ENCODE measurements at regions not wholly inside any gene's neighbourhood (a gene's known extent, or its start where the extent isn't known, plus 50 kb on each side); places are given as distances from the start of the nearest gene placed in this dataset.
A peak's percentile ranks its signal among the peaks of the same experiment; 100 is the strongest.

- no peak for DNase-seq
These were observed 49.9 kb downstream of the SYNE3 start for GRCh38 chr14:95466506-95466905.

- no peak for DNase-seq
These were observed 50.5 kb downstream of the SYNE3 start for GRCh38 chr14:95465936-95466335.

- DNase-seq: no peak
These were observed 51.1 kb downstream of the SYNE3 start for GRCh38 chr14:95465358-95465757.

- no peak for DNase-seq
These were observed 51.9 kb downstream of the SYNE3 start for GRCh38 chr14:95464514-95464913.

GRCh38 chr14:95464103-95464502 lies 52.3 kb downstream of the SYNE3 start:
- DNase-seq: no peak

GRCh38 chr14:95463171-95463901 lies 53.1 kb downstream of the SYNE3 start:
- peak; percentile 52 to 79 for DNase-seq

- DNase-seq: no peak
These were observed 54.0 kb downstream of the SYNE3 start for GRCh38 chr14:95462491-95462890.

- peak; percentile 69 to 85 for DNase-seq
These were observed 55.6 kb downstream of the SYNE3 start for GRCh38 chr14:95460647-95461478.

- no peak for DNase-seq
These were observed 57.5 kb downstream of the SYNE3 start for GRCh38 chr14:95458906-95459305.

GRCh38 chr14:95458459-95458858 lies 58.0 kb downstream of the SYNE3 start:
- DNase-seq: no peak

- DNase-seq: no peak
These were observed 60.2 kb downstream of the SYNE3 start for GRCh38 chr14:95456281-95456680.

GRCh38 chr14:95455246-95455645 lies 61.2 kb downstream of the SYNE3 start:
- no peak for DNase-seq

- DNase-seq: no peak
These were observed 62.8 kb downstream of the SYNE3 start for GRCh38 chr14:95453713-95453980.

- DNase-seq: peak; percentile 41 to 47
These were observed 63.3 kb downstream of the SYNE3 start for GRCh38 chr14:95452893-95453712.

- DNase-seq: peak; percentile 41 to 85
These were observed 64.1 kb downstream of the SYNE3 start for GRCh38 chr14:95452176-95452892.

- DNase-seq: no peak
These were observed 67.3 kb downstream of the SYNE3 start for GRCh38 chr14:95449131-95449530.

GRCh38 chr14:95446470-95446869 lies 70.0 kb downstream of the SYNE3 start:
- no peak for DNase-seq

GRCh38 chr14:95445676-95446075 lies 70.8 kb downstream of the SYNE3 start:
- no peak for DNase-seq

GRCh38 chr14:95445161-95445560 lies 71.3 kb downstream of the SYNE3 start:
- no peak for DNase-seq

- no peak for DNase-seq
These were observed 72.0 kb downstream of the SYNE3 start for GRCh38 chr14:95444132-95445129.

GRCh38 chr14:95442633-95443021 lies 73.8 kb downstream of the SYNE3 start:
- DNase-seq: peak; percentile 65 to 92

All from NCI-H526 (cell line).